Activated B cell treated with CpG ODN at 0.5 μM for 24 hours (primary cell): ENCODE measurements at regions not wholly inside any gene's neighbourhood (a gene's known extent, or its start where the extent isn't known, plus 50 kb on each side); places are given as distances from the start of the nearest gene placed in this dataset.

Experiments
- ATAC-seq: fragments of 200-7000 bp; cut with Tn5 transposase; one replicate; pipeline ENCODE4 v1.10.0; 2021; ENCODE audit warnings: low read depth, mild to moderate bottlenecking, moderate library complexity
- CTCF ChIA-PET: fragments of 350-600 bp; sonication (Branson Sonifier 250); formaldehyde crosslinking; loops from one replicate; lab custom pipeline; 2021; ENCODE audit warnings: antibody characterized with exemption; lab: Charles Lee
- POLR2A ChIA-PET: fragments of 350-600 bp; sonication (Branson Sonifier 250); formaldehyde crosslinking; loops from one replicate; lab custom pipeline; 2021; ENCODE audit warnings: antibody characterized with exemption; lab: Charles Lee
- DNase-seq: peaks from one replicate; pipeline ENCODE4 v3.0.0; 2022
- H3K27ac Mint-ChIP-seq: one replicate; pipeline ENCODE4 v1.8.0; 2020; ENCODE audit warnings: mixed read lengths
- H3K27me3 Mint-ChIP-seq: one replicate; pipeline ENCODE4 v1.8.0; 2021; ENCODE audit warnings: mixed read lengths
- H3K36me3 Mint-ChIP-seq: one replicate; pipeline ENCODE4 v1.8.0; 2021; ENCODE audit warnings: low read depth, mixed read lengths
- H3K4me1 Mint-ChIP-seq: one replicate; pipeline ENCODE4 v1.8.0; 2021; ENCODE audit warnings: mixed read lengths
- H3K4me3 Mint-ChIP-seq: one replicate; pipeline ENCODE4 v1.8.0; 2020; ENCODE audit warnings: mild to moderate bottlenecking, mixed read lengths
- H3K9me3 Mint-ChIP-seq: one replicate; pipeline ENCODE4 v1.8.0; 2020; ENCODE audit warnings: mixed read lengths
- CTCF ChIP-seq: fragments of 200-600 bp; IDR thresholded peaks from one replicate; pipeline ENCODE4 v1.8.0; 2022; ENCODE audit warnings: antibody characterized with exemption, mild to moderate bottlenecking
- intact Hi-C: fragments of 100-400 bp; cut with micrococcal nuclease; formaldehyde crosslinking; loops from one replicate; pipeline ENCODE4 v1.15.1; 2024

- no peaks in the 10 kb centered on the region for H3K36me3 Mint-ChIP-seq
- H3K4me3 Mint-ChIP-seq: no peak overlapping the region
- ATAC-seq: no peak
Measured at GRCh38 chr11:32173977-32174376, 83.1 kb downstream of the RCN1 start.

GRCh38 chr11:32176223-32176934, 85.5 kb downstream of the RCN1 start:
- H3K27ac Mint-ChIP-seq: no peak overlapping the region
- H3K4me1 Mint-ChIP-seq: no peaks in the 10 kb centered on the region
- H3K27me3 Mint-ChIP-seq: peaks cover 5% of the 10 kb centered on the region
- intact Hi-C loops: loop anchor here (1.0 kb wide), 8 partner anchors 124 to 1069 kb away; no protein-coding TSS in a partner anchor
- no peak overlapping the region for H3K4me3 Mint-ChIP-seq
- no peaks in the 10 kb centered on the region for H3K9me3 Mint-ChIP-seq
- ChIA-PET POLR2A (no interaction called here), CTCF (interaction anchor here (0.6 to 8.8 kb wide), 16 partner anchors 9 to 1833 kb away, joined by 3 to 170 read pairs (median 3); no protein-coding TSS in a partner anchor)
- ATAC-seq (peak; percentile 75), DNase-seq (peak; percentile 39)
- H3K36me3 Mint-ChIP-seq: no peaks in the 10 kb centered on the region
- TF ChIP-seq CTCF: no peak

More at GRCh38 chr11:32173977-32174376, 83.1 kb downstream of the RCN1 start:
- ChIA-PET CTCF (interaction anchor here (8.8 kb wide), 1 partner anchor 121 kb away, joined by 170 read pairs; no protein-coding TSS in a partner anchor), POLR2A (no interaction called here)
- TF ChIP-seq CTCF: no peak
- H3K27me3 Mint-ChIP-seq: peaks cover 7% of the 10 kb centered on the region
- no peaks in the 10 kb centered on the region for H3K4me1 Mint-ChIP-seq
- H3K27ac Mint-ChIP-seq: no peak overlapping the region
- DNase-seq: no peak
- no peaks in the 10 kb centered on the region for H3K9me3 Mint-ChIP-seq
- intact Hi-C loops: no loop called here

GRCh38 chr11:32178692-32179091, 87.8 kb downstream of the RCN1 start:
- Mint-ChIP-seq H3K4me3 (no peak overlapping the region), H3K27me3 (peaks cover 5% of the 10 kb centered on the region), H3K27ac (no peak overlapping the region), H3K36me3 (no peaks in the 10 kb centered on the region), H3K9me3 (no peaks in the 10 kb centered on the region), H3K4me1 (no peaks in the 10 kb centered on the region)
- CTCF ChIA-PET: interaction anchor here (8.8 kb wide), 1 partner anchor 126 kb away, joined by 170 read pairs; no protein-coding TSS in a partner anchor
- POLR2A ChIA-PET: no interaction called here
- no peak for TF ChIP-seq CTCF
- intact Hi-C loops: no loop called here
- DNase-seq: no peak
- no peak for ATAC-seq

GRCh38 chr11:32183512-32183911, 92.6 kb downstream of the RCN1 start:
- no peaks in the 10 kb centered on the region for H3K9me3 Mint-ChIP-seq
- ATAC-seq (no peak), DNase-seq (no peak)
- POLR2A ChIA-PET: no interaction called here
- H3K4me1 Mint-ChIP-seq: no peaks in the 10 kb centered on the region
- H3K27me3 Mint-ChIP-seq: no peaks in the 10 kb centered on the region
- TF ChIP-seq CTCF: no peak
- intact Hi-C loops: no loop called here
- no peak overlapping the region for H3K4me3 Mint-ChIP-seq
- CTCF ChIA-PET: interaction anchor here (1.1 kb wide), 1 partner anchor 8 kb away, joined by 3 read pairs; no protein-coding TSS in a partner anchor
- no peak overlapping the region for H3K27ac Mint-ChIP-seq
- no peaks in the 10 kb centered on the region for H3K36me3 Mint-ChIP-seq

- no peak for TF ChIP-seq CTCF
- no peaks in the 10 kb centered on the region for H3K36me3 Mint-ChIP-seq
- no peak overlapping the region for H3K4me3 Mint-ChIP-seq
- H3K27ac Mint-ChIP-seq: no peak overlapping the region
- peaks cover 2% of the 10 kb centered on the region for H3K27me3 Mint-ChIP-seq
- no peaks in the 10 kb centered on the region for H3K9me3 Mint-ChIP-seq
- no peaks in the 10 kb centered on the region for H3K4me1 Mint-ChIP-seq
- CTCF ChIA-PET: interaction anchor here (1.1 kb wide), 1 partner anchor 9 kb away, joined by 3 read pairs; no protein-coding TSS in a partner anchor
- no peak for ATAC-seq
- no peak for DNase-seq
- intact Hi-C loops: no loop called here
- POLR2A ChIA-PET: no interaction called here
Measured at GRCh38 chr11:32184041-32184722, 93.3 kb downstream of the RCN1 start.
